ENCODE measurements at regions not wholly inside any gene's neighbourhood (a gene's known extent, or its start where the extent isn't known, plus 50 kb on each side); places are given as distances from the start of the nearest gene placed in this dataset.

GRCh38 chr4:42344749-42345148 is 52.5 kb upstream of the SHISA3 start:
- H3K23me2 ChIP-seq (ENCODE audit: insufficient read length, low read depth, low read length, poor library complexity, severe bottlenecking), result no peaks in the 10 kb centered on the region

More at GRCh38 chr4:42344749-42345148, 52.5 kb upstream of the SHISA3 start:
- Mint-ChIP-seq H3K27me3 (ENCODE audit: low read depth) (peaks cover 3% of the 10 kb centered on the region), H3K4me1 (peaks cover 29 to 33% of the 10 kb centered on the region in 2 experiments), H3K4me3 (no peak overlapping the region), H3K27ac (no peak overlapping the region), H3K36me3 (ENCODE audit: insufficient read depth in 1 of 3, low read depth in 3 of 3) (no peaks in the 10 kb centered on the region), H3K9me3 (no peaks in the 10 kb centered on the region)
- WGBS (ENCODE audit: extremely low coverage, insufficient read length, low lambda C conversion rate), result no CpG with 5 or more reads among the region's 2 CpGs
- TF ChIP-seq CTCF (conservative IDR thresholded peaks at IDR 0.05), result no peak
- H3K27ac ChIP-seq (ENCODE audit: insufficient read length, low read depth, low read length), result no peak overlapping the region
- H3K14ac ChIP-seq (ENCODE audit: insufficient read depth, low read length), result no peak overlapping the region
- no peak overlapping the region for H3T11ph ChIP-seq (ENCODE audit: low read length)
- no peak overlapping the region for H3K23ac ChIP-seq (ENCODE audit: insufficient read length, low read depth, low read length)
- H3K4ac ChIP-seq (ENCODE audit: low read depth, low read length), result no peak overlapping the region
- no peak overlapping the region for H3K18ac ChIP-seq (ENCODE audit: insufficient read length, low read depth, low read length)
- H2AFZ ChIP-seq (ENCODE audit: low read length), result no peak overlapping the region
- no peaks in the 10 kb centered on the region for H3K9me3 ChIP-seq (ENCODE audit: control insufficient read depth, low read depth, low read length)
- H2BK15ac ChIP-seq (ENCODE audit: low read depth, low read length), result no peak overlapping the region
- H4K20me1 ChIP-seq (ENCODE audit: control insufficient read depth, insufficient read depth, insufficient read length), result no peaks in the 10 kb centered on the region
- no peak overlapping the region for H4K5ac ChIP-seq (ENCODE audit: insufficient read length, low read depth, low read length)
- H2AK5ac ChIP-seq (ENCODE audit: insufficient read length, low read length), result no peak overlapping the region
- H3K79me1 ChIP-seq (ENCODE audit: insufficient read depth, low read depth, low read length, poor library complexity, severe bottlenecking), result no peaks in the 10 kb centered on the region
- H3K9ac ChIP-seq (ENCODE audit: extremely low read depth, insufficient read length, low read length), result no peak overlapping the region
- H2BK12ac ChIP-seq (ENCODE audit: insufficient read length, low read depth, low read length), result no peak overlapping the region
- no peak overlapping the region for H2BK20ac ChIP-seq (ENCODE audit: low read depth, low read length, poor library complexity, severe bottlenecking)
- no peak overlapping the region for H3K56ac ChIP-seq (ENCODE audit: insufficient read length, low read depth, low read length)
- H3K27me3 ChIP-seq (ENCODE audit: insufficient read depth, low read length), result no peaks in the 10 kb centered on the region
- no peaks in the 10 kb centered on the region for H3K79me2 ChIP-seq (ENCODE audit: insufficient read depth, low read length)
- no peak overlapping the region for H4K8ac ChIP-seq (replicated peaks; ENCODE audit: insufficient read length, low read depth, low read length)
- no peak overlapping the region for H4K91ac ChIP-seq (ENCODE audit: insufficient read length, low read depth, low read length)
- no peak overlapping the region for H3K4me2 ChIP-seq (ENCODE audit: insufficient read depth, insufficient read length, low read length)
- no peak overlapping the region for H2BK120ac ChIP-seq (ENCODE audit: low read depth, low read length, poor library complexity, severe bottlenecking)
- no peak for DNase-seq
- H2BK5ac ChIP-seq (ENCODE audit: insufficient read length, low read length), result no peak overlapping the region
- peaks cover 2% of the 10 kb centered on the region; the same call in 1 of the 2 replicates for H3K4me1 ChIP-seq (ENCODE audit: insufficient read depth, low read length)

All from H9 (cell line).